8988T (cell line): ENCODE measurements at regions not wholly inside any gene's neighbourhood (a gene's known extent, or its start where the extent isn't known, plus 50 kb on each side); places are given as distances from the start of the nearest gene placed in this dataset.

Experiments used
- DNase-seq: peaks from one replicate; pipeline ENCODE4 v3.0.0; 2011

DNA sequence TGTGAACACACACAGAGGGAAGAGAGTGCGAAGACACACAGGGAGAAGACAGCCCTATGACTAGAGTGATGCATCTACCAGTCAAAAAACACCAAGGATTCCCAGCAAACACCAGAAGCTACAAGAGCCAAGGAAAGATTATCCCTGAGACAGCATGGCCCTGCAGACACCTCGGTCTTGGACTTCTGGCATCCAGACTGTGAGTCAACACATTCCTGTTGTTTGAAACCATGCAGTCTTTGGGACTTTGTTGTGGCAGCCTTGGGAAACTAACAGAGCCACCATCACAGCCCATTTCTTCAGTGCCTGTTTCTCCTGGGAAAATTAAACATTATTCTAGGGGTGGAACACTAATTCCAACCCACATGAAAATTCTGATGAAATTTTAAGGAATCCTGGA, 220.6 kb downstream of the GXYLT1 start:
- no peak for DNase-seq

DNA sequence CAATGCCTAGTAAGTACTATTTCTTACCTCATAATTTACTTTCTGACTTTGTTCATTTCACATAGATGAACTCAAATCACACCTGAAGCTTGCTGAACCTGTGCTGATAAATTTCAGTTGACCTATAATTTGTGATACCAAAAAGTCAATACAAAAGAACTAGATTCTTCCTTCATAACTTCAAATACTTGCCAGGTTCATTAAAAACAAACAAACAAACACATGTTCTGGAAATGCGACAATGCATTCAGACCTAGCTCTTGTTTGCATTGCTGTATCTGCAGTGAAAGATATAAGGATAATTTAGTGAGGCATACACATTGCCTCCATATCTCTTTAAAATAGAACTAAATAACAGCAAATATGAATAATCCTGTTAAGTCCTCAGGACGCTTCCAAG, 221.3 kb downstream of the GXYLT1 start:
- DNase-seq = no peak

DNA sequence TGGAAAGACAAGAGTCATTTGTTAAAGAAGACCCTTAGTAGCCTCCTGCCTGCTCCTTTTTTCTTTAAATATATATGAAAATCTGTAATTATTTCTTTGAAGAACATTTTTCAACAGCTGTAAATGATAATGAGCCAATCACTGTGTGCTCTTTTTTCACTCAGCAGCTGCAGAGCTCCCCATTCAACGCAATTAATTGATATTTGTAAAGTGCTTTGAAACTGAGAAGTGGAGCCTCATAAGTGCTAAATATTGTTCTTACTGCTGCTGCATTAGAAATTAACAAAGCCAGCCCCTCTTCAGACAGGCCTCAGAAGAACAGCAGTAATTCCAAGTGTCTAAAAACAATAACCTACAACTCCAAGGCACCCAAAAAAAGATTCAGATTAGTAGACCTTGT, 224.3 kb downstream of the GXYLT1 start:
- no peak for DNase-seq

DNA sequence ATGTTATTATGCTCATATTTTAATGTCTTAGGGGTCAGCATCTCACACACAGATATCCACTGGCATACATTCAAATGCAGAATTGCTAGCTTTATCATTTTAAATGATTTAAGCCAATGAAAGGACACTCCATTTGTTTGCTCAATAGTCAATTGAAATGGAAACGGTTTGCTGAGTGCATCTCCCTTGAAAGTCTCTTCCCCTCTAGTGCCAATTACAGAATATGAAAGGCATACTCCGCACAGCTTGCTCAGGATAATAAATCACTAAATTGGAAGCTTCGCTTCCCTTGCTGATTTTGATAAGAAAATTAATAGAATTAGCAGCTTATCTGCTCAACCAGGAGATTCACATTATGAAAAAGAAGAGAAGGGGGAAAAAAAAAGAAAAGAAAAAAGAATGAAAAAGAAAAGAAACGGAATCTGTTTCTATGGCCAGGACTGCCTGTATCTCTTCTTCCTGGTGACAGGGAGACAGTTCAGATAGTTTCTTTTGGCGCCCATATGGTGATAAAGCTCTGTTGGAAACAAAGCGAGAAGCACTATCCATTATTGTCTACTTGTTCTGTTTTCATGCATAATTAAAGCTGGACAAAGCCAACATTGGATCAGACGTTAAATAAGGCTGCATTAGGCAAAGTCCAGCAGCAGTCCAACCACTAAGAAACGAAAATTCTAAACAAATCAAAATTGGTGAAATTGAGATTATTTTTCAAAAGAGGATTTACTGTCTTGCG, 225.0 kb downstream of the GXYLT1 start:
- DNase-seq = no peak

DNA sequence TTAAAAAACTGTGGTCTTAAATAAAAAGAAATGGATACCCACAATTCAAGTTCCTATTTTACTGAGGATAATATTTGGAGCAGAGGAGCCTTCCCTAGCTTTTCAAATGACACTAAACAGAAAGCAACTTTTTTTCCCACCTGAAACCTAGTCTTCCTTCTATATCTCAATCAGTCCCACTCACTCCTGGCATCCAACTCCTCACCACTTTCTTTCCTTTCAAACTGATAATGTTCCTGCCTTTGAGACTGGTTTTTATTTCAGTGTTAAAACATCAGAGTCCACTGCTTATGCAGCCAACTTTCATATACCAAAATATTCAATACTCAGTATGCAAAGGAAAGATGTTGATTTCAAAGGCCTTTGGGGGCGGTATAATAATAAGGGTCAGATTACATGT, 225.6 kb downstream of the GXYLT1 start:
- DNase-seq = no peak

DNA sequence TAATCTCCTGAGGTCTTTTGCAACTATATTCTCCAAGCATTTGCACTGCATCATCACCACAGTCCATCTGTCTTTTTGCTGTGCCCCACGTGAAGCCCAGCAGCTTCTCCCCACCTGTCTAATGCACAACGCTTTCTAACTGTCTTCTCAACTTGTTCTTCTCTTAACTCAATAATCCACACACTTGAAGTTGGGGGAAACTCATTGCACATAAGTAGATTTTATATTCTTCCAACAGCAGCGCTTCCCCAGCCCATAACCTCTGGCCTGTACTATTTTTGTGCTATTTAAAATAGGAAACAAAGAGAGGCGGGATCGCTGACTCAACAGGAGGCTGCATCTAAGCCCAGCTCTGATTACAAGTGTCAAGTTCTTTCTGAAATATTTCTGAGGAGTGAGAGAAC, 226.7 kb downstream of the GXYLT1 start:
- DNase-seq = no peak

DNA sequence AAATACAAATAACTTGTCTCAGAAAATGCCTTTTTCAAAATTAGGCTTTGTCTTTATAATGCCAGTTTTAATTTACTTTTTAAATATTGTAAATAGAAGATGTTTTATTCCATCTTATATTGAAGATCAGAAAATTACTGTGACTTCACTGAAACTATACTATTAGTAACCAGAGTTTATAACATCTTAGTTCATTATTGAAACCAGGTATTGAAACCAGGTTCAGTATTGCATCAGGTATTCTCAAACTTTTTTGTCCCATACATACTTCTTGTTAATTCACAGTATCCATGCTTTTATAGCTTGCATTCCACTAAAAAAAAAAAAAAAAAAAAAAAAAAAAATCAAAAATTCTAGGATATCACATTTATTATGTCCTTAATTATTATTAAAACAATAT, 227.5 kb downstream of the GXYLT1 start:
- no peak for DNase-seq

DNA sequence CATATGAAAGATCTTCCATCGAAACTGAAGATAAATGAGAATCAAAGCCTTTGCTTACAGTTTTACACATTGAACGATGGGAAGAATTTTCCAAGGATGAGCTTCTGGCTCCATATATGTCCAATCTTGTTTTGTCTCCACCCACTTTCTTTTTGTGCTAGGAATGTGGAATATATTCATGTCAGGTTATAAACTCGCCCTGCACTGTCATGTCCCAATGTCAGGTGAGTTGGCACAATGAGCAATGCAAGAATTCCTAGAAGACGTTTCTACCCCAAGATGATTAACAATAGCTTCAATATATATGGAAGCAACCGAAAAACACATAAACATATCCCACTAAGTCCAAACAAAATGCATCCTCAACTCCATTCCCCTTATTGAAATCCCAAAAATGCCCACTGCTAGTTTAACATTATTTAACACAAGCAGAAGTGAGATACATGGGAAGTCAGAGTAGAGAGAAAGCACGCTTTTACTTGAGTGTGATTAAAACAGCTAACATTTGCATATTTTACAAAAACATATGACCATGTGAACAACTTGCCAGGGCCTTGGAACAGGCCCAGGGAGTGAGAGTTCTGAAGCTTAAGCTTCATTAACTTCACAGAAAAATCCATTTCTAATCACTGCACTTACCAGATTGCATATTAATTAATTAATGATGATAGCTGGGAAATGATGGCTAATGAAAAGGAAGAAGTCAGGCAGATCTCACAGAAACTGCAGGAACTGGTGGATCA, 233.9 kb downstream of the GXYLT1 start:
- no peak for DNase-seq

DNA sequence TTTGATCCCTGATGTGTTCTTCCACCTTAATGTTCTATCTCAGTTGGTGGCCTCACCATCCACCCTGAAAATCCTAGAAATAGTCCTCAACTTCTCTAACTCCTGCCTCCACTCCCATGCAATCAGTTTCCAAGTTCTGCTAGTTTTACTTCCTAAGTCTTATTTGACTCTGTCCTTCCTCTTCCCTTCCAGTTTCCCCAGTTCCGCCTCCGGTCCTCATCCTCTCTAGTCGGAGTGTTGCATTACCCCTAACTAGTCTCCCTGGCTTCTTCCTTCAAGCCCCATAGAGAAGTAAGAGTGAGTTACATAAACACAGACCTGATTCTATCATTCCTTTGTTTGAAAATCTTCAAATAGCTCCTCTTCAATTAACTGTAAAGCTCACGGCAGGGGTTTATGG, 236.5 kb downstream of the GXYLT1 start:
- DNase-seq = no peak

DNA sequence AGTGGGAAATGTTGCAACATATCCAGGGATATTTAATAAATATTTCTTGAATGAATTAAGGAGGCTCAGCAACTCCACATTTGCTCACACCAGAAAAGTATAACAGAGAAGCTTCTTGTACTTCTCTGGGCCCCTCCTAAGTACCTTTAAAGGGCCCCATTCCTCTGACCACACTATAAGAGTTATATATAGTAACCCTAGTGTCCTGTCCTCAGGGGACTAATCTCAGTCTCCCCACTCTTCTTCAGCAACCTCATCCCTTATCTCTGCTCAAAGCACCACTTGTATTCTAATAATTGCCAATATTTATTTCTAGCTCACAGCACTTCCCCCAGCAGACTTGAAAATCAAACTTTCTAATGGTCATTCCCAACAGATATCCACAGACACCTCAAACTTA, 237.1 kb downstream of the GXYLT1 start:
- DNase-seq = no peak

DNA sequence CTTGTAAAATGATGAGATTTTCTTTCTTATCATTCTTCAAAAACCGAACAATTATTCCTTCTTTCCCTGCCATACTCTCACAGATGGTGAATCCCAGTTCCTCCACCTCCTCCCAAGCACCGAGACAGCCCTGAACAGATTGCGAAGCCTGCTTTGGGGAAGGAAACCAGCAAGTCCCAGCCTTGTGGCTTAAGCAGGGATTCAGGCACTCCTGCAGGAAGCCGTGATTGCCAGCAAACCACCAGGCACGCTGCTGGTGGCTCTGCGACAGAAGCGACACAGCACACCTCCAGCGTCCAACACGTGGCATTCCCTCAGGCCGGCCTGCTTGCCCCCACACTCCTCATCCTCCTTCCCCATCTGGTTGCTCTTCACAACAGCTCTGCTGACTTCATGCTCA, 237.7 kb downstream of the GXYLT1 start:
- DNase-seq = no peak

DNA sequence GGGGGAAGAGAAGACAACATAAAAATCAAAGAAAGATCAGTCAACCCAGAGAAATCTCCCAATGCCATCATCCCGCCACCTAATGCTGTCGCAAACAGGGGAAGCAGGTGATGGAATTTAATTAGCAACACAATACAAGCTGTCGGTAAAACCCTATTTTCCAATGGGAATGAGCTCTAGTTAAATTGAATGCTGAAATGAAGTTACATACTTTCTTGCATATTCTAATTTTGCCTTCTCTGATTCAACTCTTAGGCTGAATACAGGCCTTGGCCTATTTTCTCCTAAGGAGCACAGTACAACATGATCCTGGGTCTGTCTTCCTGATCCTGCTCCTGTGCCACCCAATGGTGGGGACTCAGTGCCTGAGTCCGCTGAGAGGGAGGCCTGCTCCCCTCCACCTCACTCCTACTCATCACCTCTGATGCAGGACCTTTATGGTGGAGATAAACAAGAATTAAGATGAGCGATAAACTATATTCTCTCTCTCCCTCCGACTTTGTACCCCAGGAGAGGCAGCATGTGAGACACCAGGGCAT, 238.8 kb downstream of the GXYLT1 start:
- no peak for DNase-seq

DNA sequence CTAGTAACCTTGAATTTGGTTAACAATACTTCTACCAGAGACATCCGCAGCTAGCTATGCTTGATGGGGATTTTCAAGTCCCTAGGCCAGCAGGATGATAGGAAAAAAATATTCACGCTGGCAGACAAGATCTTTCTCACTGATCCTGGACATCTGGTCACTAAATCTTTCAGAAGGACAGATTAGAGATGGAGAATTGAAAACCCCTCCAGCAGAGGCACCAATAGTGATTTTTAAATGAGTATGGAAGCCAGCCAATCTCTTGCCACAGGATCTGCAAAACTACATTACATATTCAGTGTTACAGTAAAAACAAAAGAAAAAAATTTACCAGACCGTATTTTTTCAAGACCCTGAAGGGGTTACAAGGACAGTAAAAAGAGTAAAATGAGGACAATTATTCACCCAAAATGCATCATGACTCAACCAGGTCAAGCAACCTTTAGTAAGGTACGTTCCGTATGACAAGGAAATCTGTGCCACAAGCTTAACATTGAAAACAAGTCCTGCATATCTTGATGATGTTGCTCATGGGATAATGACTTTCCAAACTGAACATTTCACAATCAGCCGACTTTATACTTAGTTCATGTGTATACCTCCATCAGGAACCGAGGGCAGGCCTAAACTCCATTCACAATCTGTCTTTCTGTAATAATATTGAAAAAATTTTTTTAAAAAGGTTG, 239.5 kb downstream of the GXYLT1 start:
- DNase-seq = no peak

DNA sequence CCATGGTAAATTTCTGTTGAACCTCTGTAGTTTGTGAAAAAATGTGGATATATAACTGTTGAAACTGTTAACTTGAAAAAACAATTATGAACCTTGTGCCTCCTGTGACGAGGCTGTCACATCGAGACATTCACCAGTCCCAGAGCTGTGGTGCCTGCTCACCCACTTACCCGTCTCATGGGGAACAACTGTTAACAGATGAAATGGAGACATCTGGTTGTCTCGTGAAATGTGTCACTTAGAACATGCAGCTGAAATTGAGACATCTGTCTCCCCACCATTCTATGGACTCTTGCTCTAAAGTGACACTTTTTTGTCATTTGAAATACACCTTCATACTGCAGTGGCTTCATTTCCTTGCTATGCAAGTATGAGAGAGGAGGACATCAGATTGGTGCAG, 240.6 kb downstream of the GXYLT1 start:
- no peak for DNase-seq

DNA sequence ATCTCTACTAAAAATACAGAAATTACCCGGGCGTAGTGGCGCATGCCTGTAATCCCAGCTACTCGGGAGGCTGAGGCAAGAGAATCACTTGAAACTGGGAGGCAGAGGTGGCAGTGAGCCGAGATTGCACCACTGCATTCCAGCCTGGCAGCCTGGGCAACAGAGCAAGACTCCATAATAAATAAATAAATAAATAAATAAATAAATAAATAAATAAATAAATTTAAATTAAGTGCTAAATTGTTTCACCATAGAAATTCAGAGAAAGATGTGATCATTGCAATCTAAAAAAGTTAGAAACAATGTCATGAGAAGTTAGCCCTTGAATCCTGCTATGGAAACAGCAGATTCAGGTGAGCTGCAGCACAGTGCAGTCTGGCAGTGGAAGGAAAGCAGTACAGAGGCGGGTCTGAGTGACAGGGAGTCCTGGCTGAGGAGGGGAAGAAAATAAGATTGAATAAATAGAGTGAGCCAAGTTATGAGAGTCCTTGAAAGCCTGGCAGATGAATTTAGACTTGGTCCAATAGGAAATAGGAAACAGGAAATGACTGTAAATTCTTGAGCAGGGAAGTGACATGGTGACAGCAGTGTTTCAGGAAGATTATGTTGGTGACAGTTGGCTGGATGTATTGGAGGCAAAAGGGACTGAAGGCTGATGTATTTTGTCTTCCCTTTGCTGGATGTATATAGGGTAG, 241.5 kb downstream of the GXYLT1 start:
- DNase-seq = no peak

DNA sequence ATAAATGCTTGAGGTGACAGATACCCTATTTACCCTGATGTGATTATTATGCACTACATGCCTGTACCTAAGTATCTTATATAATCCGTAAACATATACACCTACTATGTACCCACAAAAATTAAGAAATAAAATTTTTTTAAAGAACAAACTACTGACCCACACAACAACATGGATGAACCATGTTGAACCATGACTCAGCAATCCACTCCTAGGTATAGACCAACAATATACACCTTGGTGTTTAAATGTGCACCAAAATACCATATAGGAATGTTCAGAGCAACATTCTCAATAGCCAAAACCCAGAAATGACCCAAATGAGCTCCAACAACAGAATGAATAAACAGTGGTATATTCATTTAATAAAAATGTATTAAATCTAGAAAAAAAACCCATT, 245.1 kb downstream of the GXYLT1 start:
- no peak for DNase-seq

DNA sequence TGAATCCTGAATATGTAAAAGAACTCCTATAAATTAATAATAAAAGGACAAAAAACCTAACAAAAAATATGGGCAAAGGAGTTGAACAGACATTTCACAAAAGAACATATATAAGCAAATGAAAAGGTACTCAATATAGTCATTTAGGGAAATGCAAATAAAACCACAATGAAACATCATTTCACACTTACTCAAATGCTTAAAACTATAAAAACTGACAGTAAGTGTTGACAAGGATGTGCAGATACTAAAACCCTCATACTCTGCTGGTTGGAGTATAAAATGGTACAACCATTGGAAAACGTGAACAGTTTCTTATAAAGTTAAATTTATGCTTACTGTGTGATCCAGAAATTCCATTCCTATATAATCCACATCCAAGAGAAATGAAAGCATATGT, 247.1 kb downstream of the GXYLT1 start:
- no peak for DNase-seq

DNA sequence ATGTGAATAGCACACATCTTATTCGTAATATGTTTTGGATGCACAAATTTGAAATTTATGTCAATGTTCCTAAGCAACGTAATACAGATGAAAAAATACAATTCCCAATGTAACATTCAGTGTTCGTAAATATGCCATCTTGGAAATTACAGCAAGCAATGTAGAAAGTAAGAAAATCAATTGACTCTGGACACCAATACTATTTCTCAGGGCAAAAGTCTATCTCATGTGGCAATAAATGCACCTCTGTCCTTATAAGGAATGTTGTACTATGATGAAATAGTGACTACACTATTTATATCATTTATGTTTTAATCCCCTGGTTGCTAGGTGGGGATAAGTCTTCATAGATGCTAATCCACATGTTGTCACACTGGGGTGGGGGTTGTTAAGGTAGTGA, 251.2 kb downstream of the GXYLT1 start:
- DNase-seq = no peak

DNA sequence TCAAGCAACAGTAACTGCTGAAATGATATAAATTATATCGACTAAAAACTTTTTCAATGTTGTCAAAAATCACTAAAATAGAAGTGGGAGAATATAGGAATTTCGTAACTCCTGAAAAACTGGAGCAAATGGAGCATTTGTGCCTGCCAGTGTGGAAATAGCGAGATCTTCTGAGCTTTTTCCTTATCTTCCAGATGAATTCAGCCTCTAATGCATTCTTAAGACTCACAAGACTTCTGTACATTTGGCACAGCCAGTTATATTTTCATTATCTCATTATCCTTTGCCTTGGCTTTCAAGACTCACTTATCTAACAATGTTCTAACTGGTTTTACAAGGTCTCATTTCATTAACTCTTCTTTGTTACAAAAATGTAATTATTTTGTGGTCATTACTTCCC, 252.4 kb downstream of the GXYLT1 start:
- no peak for DNase-seq

DNA sequence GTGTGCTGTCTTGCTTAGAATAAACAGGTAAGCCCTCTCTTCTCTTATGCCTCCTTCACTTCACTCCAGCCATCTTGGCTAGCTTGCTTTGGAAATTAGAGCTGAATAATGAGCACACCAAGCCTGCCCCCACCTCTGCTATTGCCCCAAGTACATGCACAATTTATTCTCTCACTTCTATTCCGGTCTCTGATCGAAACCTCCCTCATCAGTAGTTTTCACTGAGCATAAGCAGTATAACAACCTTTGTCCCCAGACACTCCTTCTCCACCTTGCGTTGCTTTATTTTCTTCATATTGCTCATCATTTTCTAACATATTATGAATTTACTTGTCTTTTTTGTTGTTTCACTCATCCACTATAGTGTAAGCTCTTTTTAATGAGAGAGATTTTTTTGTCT, 253.4 kb downstream of the GXYLT1 start:
- DNase-seq = no peak

DNA sequence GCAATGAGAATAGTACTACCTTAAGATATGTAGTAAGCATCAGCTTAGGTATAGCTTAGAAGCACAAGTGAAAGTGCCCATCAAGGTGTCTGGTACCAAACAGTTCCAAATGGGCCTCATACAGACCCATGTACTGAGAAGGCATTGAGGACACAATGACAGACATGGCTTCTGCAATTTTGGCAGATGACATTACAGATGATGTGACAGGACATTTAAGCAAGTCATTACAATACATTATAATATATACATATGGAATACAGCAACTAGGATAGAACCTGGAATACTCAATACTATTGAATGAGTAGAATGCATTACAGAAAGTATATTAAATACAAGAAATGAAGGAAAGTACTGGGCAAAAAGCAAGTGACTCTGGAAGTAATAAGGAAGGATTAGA, 256.4 kb downstream of the GXYLT1 start:
- no peak for DNase-seq

DNA sequence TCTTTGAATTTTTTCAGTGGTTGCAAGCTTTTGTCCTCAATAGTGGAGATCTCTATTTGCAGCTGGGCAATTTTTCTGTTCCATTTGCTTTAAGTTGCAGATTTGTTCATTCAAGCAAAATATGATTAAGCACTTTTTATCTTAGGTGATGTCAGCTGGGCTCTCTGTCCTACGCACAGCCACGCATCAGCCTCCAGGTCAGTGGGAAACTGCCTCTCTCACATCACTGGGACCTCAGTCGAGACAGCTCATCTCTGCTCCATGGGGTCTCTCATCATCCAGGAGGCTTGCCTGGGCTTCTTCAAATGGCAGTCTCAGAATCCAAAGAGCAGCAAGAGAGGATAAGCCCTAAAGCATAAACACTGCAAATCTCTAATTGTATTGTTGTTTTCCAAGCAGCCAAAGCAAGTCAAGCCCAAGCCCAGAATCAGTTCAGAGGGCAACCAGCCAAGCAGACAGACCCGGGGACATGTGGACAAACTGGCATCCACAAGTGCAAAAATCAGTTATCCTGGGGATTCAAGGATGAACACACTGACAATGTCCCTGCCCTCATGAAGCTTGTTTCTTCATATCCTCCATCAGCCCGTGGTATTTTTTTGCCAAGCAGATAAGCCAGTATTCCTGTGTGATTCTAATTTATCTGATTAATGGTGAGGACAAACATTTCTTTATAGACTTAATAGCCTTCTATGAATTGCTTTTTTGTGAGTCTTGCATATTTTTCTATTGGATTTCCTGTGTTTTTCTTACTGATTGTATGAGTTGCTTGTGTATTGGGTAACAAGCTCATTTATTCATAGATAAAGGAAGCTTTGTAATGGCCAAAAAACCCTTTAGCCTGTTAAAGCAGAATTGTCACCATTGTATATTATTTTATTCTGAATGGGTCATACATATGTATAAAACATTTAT, 262.5 kb downstream of the GXYLT1 start:
- DNase-seq = no peak
